Neural crest cell (in vitro differentiated cells): ENCODE measurements at regions not wholly inside any gene's neighbourhood (a gene's known extent, or its start where the extent isn't known, plus 50 kb on each side); places are given as distances from the start of the nearest gene placed in this dataset.

Experiments used
- DNase-seq: peaks from one replicate; pipeline ENCODE4 v3.0.0; 2021; ENCODE audit warnings: low read depth, mixed read lengths, low spot score
- H3K27ac Mint-ChIP-seq: one replicate; pipeline ENCODE4 v1.8.0; 2021; ENCODE audit warnings: mild to moderate bottlenecking, mixed read lengths; ENCODE audit not compliant: unreplicated experiment
- H3K27me3 Mint-ChIP-seq: 2 replicates; pipeline ENCODE4 v1.8.0; 2021; ENCODE audit warnings: low read depth, mild to moderate bottlenecking, mixed read lengths
- H3K36me3 Mint-ChIP-seq: 2 replicates; pipeline ENCODE4 v1.8.0; 2021; ENCODE audit warnings: low read depth, mild to moderate bottlenecking, mixed read lengths
- H3K4me1 Mint-ChIP-seq: 2 replicates; pipeline ENCODE4 v1.8.0; 2021; ENCODE audit warnings: mixed read lengths
- H3K4me3 Mint-ChIP-seq: one replicate; pipeline ENCODE4 v1.8.0; 2021; ENCODE audit warnings: mild to moderate bottlenecking, mixed read lengths
- H3K9me3 Mint-ChIP-seq: 2 replicates; pipeline ENCODE4 v1.8.0; 2021; ENCODE audit warnings: mixed read lengths
- TF ChIP-seq, protein P1 (sequence below): fragments of 200-600 bp; sonication (generic); conservative IDR thresholded peaks from 2 replicates; pipeline ENCODE4 v1.5.0; 2021; ENCODE audit warnings: antibody characterized with exemption, mild to moderate bottlenecking

DNA sequence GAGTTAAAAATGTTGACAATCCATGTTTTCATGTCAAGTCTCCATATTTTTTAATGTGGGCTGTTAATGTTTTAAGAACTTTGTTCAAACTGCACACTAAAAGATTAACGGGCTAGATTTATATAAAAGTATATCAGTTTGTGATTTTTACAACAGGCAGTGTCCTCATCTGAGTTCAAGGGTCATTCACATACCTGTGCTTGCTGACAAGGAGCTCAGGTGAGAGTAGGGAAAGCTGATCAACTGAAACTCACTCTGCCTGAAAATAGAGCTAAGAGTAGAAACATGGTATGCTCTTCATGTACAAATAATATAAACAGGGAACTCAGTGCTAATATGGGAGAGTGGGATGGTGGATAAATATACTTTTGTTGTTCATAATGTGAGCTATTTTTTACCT is 102.3 kb upstream of the DKK2 start:
- Mint-ChIP-seq H3K27me3 (no peaks in the 10 kb centered on the region), H3K27ac (no peak overlapping the region), H3K4me1 (no peaks in the 10 kb centered on the region), H3K4me3 (no peak overlapping the region), H3K9me3 (no peaks in the 10 kb centered on the region), H3K36me3 (no peaks in the 10 kb centered on the region)
- no peak for DNase-seq
- TF ChIP-seq, protein P1, sequence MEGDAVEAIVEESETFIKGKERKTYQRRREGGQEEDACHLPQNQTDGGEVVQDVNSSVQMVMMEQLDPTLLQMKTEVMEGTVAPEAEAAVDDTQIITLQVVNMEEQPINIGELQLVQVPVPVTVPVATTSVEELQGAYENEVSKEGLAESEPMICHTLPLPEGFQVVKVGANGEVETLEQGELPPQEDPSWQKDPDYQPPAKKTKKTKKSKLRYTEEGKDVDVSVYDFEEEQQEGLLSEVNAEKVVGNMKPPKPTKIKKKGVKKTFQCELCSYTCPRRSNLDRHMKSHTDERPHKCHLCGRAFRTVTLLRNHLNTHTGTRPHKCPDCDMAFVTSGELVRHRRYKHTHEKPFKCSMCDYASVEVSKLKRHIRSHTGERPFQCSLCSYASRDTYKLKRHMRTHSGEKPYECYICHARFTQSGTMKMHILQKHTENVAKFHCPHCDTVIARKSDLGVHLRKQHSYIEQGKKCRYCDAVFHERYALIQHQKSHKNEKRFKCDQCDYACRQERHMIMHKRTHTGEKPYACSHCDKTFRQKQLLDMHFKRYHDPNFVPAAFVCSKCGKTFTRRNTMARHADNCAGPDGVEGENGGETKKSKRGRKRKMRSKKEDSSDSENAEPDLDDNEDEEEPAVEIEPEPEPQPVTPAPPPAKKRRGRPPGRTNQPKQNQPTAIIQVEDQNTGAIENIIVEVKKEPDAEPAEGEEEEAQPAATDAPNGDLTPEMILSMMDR: no peak

- no peak overlapping the region for H3K27ac Mint-ChIP-seq
These were observed 98.0 kb upstream of the DKK2 start for GRCh38 chr4:107133965-107134653.

DNA sequence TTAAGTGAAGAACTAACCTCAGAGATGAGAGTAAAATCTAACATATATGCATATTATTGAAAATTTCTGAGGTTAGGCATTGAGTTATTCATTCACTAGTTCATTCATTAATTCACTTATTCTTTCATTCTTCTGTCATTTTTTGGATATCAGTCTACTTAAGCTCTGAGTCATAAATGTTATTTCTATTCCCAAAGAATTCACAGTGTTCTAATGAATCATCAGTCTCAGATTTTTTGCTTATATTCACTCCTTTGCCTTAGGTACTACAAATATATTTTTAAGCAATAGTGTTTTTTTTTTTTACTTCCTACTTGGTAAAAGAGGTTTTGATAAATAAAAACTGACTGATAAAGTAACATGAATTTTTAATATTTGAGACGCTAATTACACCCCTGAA is 95.2 kb upstream of the DKK2 start:
- DNase-seq: no peak
- H3K4me1 Mint-ChIP-seq: no peaks in the 10 kb centered on the region
- no peaks in the 10 kb centered on the region for H3K27me3 Mint-ChIP-seq
- H3K4me3 Mint-ChIP-seq: no peak overlapping the region
- H3K36me3 Mint-ChIP-seq: no peaks in the 10 kb centered on the region
- TF ChIP-seq, protein P1: no peak
- no peaks in the 10 kb centered on the region for H3K9me3 Mint-ChIP-seq
- no peak overlapping the region for H3K27ac Mint-ChIP-seq

More at GRCh38 chr4:107133965-107134653, 98.0 kb upstream of the DKK2 start:
- no peak for DNase-seq
- no peaks in the 10 kb centered on the region for H3K27me3 Mint-ChIP-seq
- H3K4me1 Mint-ChIP-seq: no peaks in the 10 kb centered on the region
- no peaks in the 10 kb centered on the region for H3K9me3 Mint-ChIP-seq
- TF ChIP-seq, protein P1: no peak
- no peak overlapping the region for H3K4me3 Mint-ChIP-seq
- H3K36me3 Mint-ChIP-seq: no peaks in the 10 kb centered on the region

DNA sequence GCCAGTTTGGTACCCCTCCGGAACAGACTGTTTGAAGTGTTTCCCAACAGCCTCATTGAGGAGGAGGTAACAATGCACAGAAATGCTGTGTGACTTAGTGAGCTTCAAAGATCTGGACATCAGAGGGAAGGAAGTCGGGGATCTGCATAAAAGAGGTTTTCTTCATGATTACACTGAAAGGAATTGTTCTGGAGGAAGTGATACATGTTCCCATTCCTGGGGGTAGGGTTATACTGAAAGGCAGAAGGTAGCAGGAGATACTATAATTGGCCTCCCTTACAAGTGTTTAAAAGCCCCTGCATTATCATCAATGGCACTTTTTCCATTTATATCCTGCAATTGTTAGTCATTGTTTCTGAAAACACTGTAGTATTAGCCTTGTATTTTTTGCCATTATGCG is 94.0 kb upstream of the DKK2 start:
- H3K36me3 Mint-ChIP-seq: no peaks in the 10 kb centered on the region
- H3K4me3 Mint-ChIP-seq: no peak overlapping the region
- TF ChIP-seq, protein P1: no peak
- H3K27me3 Mint-ChIP-seq: no peaks in the 10 kb centered on the region
- H3K4me1 Mint-ChIP-seq: no peaks in the 10 kb centered on the region
- no peaks in the 10 kb centered on the region for H3K9me3 Mint-ChIP-seq
- no peak for DNase-seq
- H3K27ac Mint-ChIP-seq: no peak overlapping the region

- Mint-ChIP-seq H3K27ac (no peak overlapping the region), H3K4me1 (no peaks in the 10 kb centered on the region), H3K9me3 (no peaks in the 10 kb centered on the region), H3K4me3 (no peak overlapping the region), H3K27me3 (no peaks in the 10 kb centered on the region), H3K36me3 (no peaks in the 10 kb centered on the region)
- no peak for DNase-seq
- TF ChIP-seq, protein P1: no peak
These were observed 93.5 kb upstream of the DKK2 start for GRCh38 chr4:107129611-107130010.
